H1 (cell line): ENCODE measurements at regions not wholly inside any gene's neighbourhood (a gene's known extent, or its start where the extent isn't known, plus 50 kb on each side); places are given as distances from the start of the nearest gene placed in this dataset.

Experiments
- CTCF ChIA-PET: fragments of 300-600 bp; sonication (Branson Sonifier 250); formaldehyde crosslinking; loops from one replicate; lab custom pipeline; 2021; ENCODE audit not compliant: partially characterized antibody; lab: Charles Lee
- POLR2A ChIA-PET: fragments of 300-600 bp; sonication (Branson Sonifier 250); formaldehyde crosslinking; loops from one replicate; lab custom pipeline; 2021; ENCODE audit warnings: inconsistent platforms; ENCODE audit not compliant: partially characterized antibody; lab: Charles Lee
- DNase-seq, 2 experiments: peaks; one replicate each; pipeline versions ENCODE4 v3.0.0 to v3.0.0-alpha.2; 2010 to 2022; ENCODE audit warnings: low spot score in 2 of 2, low read depth in 1 of 2, mixed read lengths in 1 of 2
- FAIRE-seq: peaks from 2 replicates; lab custom pipeline; 2011; peaks lifted over from hg19 to GRCh38; lab: Jason Lieb, UNC
- H2AFZ ChIP-seq: 2 replicates; pipeline ENCODE4 v1.8.1; 2012; ENCODE audit warnings: low read length, inconsistent platforms
- H2AK5ac ChIP-seq: 2 replicates; pipeline ENCODE4 v1.6.1; 2013; ENCODE audit warnings: low read depth, low read length
- H2BK120ac ChIP-seq: replicated peaks from 2 replicates; pipeline ENCODE3; 2013; ENCODE audit warnings: low read depth, low read length, inconsistent platforms
- H2BK12ac ChIP-seq: 2 replicates; pipeline ENCODE4 v1.6.1; 2013; ENCODE audit warnings: low read depth, low read length
- H2BK15ac ChIP-seq: 2 replicates; pipeline ENCODE4 v1.6.1; 2013; ENCODE audit warnings: low read length
- H2BK20ac ChIP-seq: 2 replicates; pipeline ENCODE4 v1.6.1; 2013; ENCODE audit warnings: low read length
- H2BK5ac ChIP-seq: 2 replicates; pipeline ENCODE4 v1.6.1; 2013; ENCODE audit warnings: low read depth, low read length
- H3K14ac ChIP-seq: 2 replicates; pipeline ENCODE4 v1.6.1; 2013; ENCODE audit warnings: inconsistent platforms; ENCODE audit not compliant: insufficient read length
- H3K18ac ChIP-seq: 2 replicates; pipeline ENCODE4 v1.6.1; 2013; ENCODE audit warnings: low read length; ENCODE audit errors: extremely low read depth
- H3K23ac ChIP-seq: 2 replicates; pipeline ENCODE4 v1.6.1; 2013; ENCODE audit warnings: inconsistent platforms; ENCODE audit not compliant: insufficient read length
- H3K23me2 ChIP-seq: 2 replicates; pipeline ENCODE4 v1.6.1; 2013; ENCODE audit warnings: low read depth, low read length
- H3K27ac ChIP-seq: 2 replicates; pipeline ENCODE4 v1.6.1; 2011; ENCODE audit warnings: low read depth, low read length, inconsistent platforms
- H3K27me3 ChIP-seq, 4 experiments: replicated peaks in 1 of 4; 1 replicate in 1 of 4; 2 replicates in 3 of 4; pipeline versions ENCODE4 v1.6.1 to v1.8.1; 2011 to 2013; ENCODE audit warnings: low read length in 3 of 4, mild to moderate bottlenecking in 3 of 4, inconsistent platforms in 2 of 4, mixed read lengths in 2 of 4, moderate library complexity in 1 of 4; ENCODE audit not compliant: control insufficient read depth in 3 of 4, insufficient read depth in 3 of 4; ENCODE audit errors: extremely low read depth in 1 of 4
- H3K36me3 ChIP-seq, 4 experiments: 2 replicates each; pipeline versions ENCODE4 v1.6.1 to v1.8.1; 2011 to 2013; ENCODE audit warnings: mild to moderate bottlenecking in 4 of 4, low read length in 3 of 4, moderate library complexity in 2 of 4, control low read depth in 1 of 4, inconsistent platforms in 1 of 4; ENCODE audit not compliant: insufficient read depth in 4 of 4, control insufficient read depth in 2 of 4
- H3K4ac ChIP-seq: replicated peaks from 2 replicates; pipeline ENCODE3; 2013; ENCODE audit warnings: low read length, low read depth, mixed read lengths, inconsistent platforms; ENCODE audit not compliant: insufficient read length
- H3K4me1 ChIP-seq, 4 experiments: replicated peaks in 1 of 4; 1 replicate in 1 of 4; 2 replicates in 3 of 4; pipeline versions ENCODE4 v1.6.1 to v1.8.1; 2011 to 2013; ENCODE audit warnings: low read length in 3 of 4, inconsistent platforms in 2 of 4, mixed read lengths in 1 of 4; ENCODE audit not compliant: insufficient read depth in 4 of 4, control insufficient read depth in 3 of 4
- H3K4me2 ChIP-seq, 2 experiments: 2 replicates each; pipeline versions ENCODE4 v1.6.1 to v1.8.1; 2011 to 2013; ENCODE audit warnings: low read depth in 2 of 2, low read length in 2 of 2, control low read depth in 1 of 2, inconsistent platforms in 1 of 2, mild to moderate bottlenecking in 1 of 2; ENCODE audit not compliant: insufficient read depth in 1 of 2
- H3K4me3 ChIP-seq, 4 experiments: fragments of 200-600, 300-600 bp in 1 of 4; sonication (generic), shearing (Covaris generic), sonication (Bioruptor Twin) in 1 of 4; 2 replicates each; pipeline versions ENCODE4 v1.5.1 to v1.8.1; 2011 to 2016; ENCODE audit warnings: low read length in 4 of 4, low read depth in 3 of 4, control low read depth in 2 of 4, inconsistent platforms in 2 of 4, mild to moderate bottlenecking in 2 of 4, mixed read lengths in 1 of 4, moderate library complexity in 1 of 4; ENCODE audit not compliant: insufficient read depth in 2 of 4; ENCODE audit errors: extremely low read depth in 1 of 4
- H3K56ac ChIP-seq: replicated peaks from 2 replicates; pipeline ENCODE3; 2013; ENCODE audit warnings: low read depth, mild to moderate bottlenecking, mixed read lengths, low read length, inconsistent platforms; ENCODE audit not compliant: insufficient read length
- H3K79me1 ChIP-seq: 2 replicates; pipeline ENCODE4 v1.6.1; 2013; ENCODE audit warnings: low read depth, low read length, control low read depth
- H3K79me2 ChIP-seq, 2 experiments: 2 replicates each; pipeline versions ENCODE4 v1.6.1 to v1.8.1; 2012 to 2013; ENCODE audit warnings: low read length in 2 of 2, mild to moderate bottlenecking in 2 of 2, inconsistent platforms in 1 of 2; ENCODE audit not compliant: insufficient read depth in 2 of 2, control insufficient read depth in 1 of 2
- H3K9ac ChIP-seq, 4 experiments: replicated peaks in 1 of 4; 1 replicate in 1 of 4; 2 replicates in 3 of 4; pipeline versions ENCODE4 v1.6.1 to v1.8.1; 2011 to 2013; ENCODE audit warnings: low read depth in 3 of 4, low read length in 3 of 4, control low read depth in 2 of 4, mild to moderate bottlenecking in 2 of 4, moderate library complexity in 2 of 4, inconsistent platforms in 1 of 4; ENCODE audit errors: extremely low read depth in 1 of 4
- H3K9me3 ChIP-seq, 2 experiments: 2 replicates each; pipeline versions ENCODE4 v1.6.1 to v1.8.1; 2012 to 2013; ENCODE audit warnings: mild to moderate bottlenecking in 2 of 2, moderate library complexity in 2 of 2, control low read depth in 1 of 2, inconsistent platforms in 1 of 2, low read depth in 1 of 2, low read length in 1 of 2, mixed read lengths in 1 of 2; ENCODE audit not compliant: insufficient read depth in 2 of 2
- H4K20me1 ChIP-seq, 2 experiments: replicated peaks in 1 of 2; 2 replicates each; pipeline versions ENCODE3 to v1.8.1; 2011 to 2013; ENCODE audit warnings: inconsistent platforms in 2 of 2, low read length in 2 of 2, mild to moderate bottlenecking in 1 of 2; ENCODE audit not compliant: insufficient read depth in 2 of 2, control insufficient read depth in 1 of 2
- H4K5ac ChIP-seq: 2 replicates; pipeline ENCODE4 v1.6.1; 2013; ENCODE audit warnings: low read length, low read depth, mixed read lengths, inconsistent platforms; ENCODE audit not compliant: insufficient read length
- H4K8ac ChIP-seq: 2 replicates; pipeline ENCODE4 v1.8.0; 2013; ENCODE audit warnings: mild to moderate bottlenecking, moderate library complexity, low read length, inconsistent platforms; ENCODE audit not compliant: insufficient read depth; ENCODE audit errors: extremely low read depth
- H4K91ac ChIP-seq: replicated peaks from 2 replicates; pipeline ENCODE3; 2013; ENCODE audit warnings: low read length, mixed read lengths, inconsistent platforms; ENCODE audit not compliant: insufficient read length
- CHD2 ChIP-seq: IDR thresholded peaks from 2 replicates; pipeline ENCODE4 v1.6.1; 2012; ENCODE audit warnings: low read length, improper control_type of control experiment
- RAD21 ChIP-seq, 2 experiments: IDR thresholded peaks in 1 of 2; conservative IDR thresholded peaks in 1 of 2; 2 replicates each; pipeline ENCODE4 v1.6.1; 2011; ENCODE audit warnings: low read depth in 2 of 2, low read length in 2 of 2, improper control_type of control experiment in 1 of 2, inconsistent platforms in 1 of 2, mild to moderate bottlenecking in 1 of 2, moderate library complexity in 1 of 2
- RFX5 ChIP-seq: IDR thresholded peaks from 2 replicates; pipeline ENCODE4 v1.6.1; 2011; ENCODE audit warnings: low read depth, low read length, improper control_type of control experiment, borderline replicate concordance
- RNF2 ChIP-seq: fragments of 200-900, 300-1000 bp; sonication (generic); IDR thresholded peaks from 2 replicates; pipeline ENCODE4 v1.7.1; 2016; ENCODE audit warnings: borderline replicate concordance, low read depth, mild to moderate bottlenecking, antibody characterized with exemption, low read length; ENCODE audit not compliant: poor library complexity, severe bottlenecking; ENCODE audit errors: missing control alignments
- WGBS, 2 experiments: shearing (Covaris generic) in 1 of 2; methylation state at CpG; one replicate each; pipeline versions ENCODE4 v1.1.6 to v1.1.7; 2013 to 2015; ENCODE audit warnings: low lambda C conversion rate in 2 of 2, mixed read lengths in 2 of 2, inconsistent platforms in 1 of 2, low coverage in 1 of 2, missing lambda C conversion rate in 1 of 2; ENCODE audit not compliant: insufficient replicate concordance in 2 of 2, insufficient coverage in 1 of 2, insufficient read length in 1 of 2; ENCODE audit errors: extremely low coverage in 1 of 2, missing lambda C conversion rate in 1 of 2; 5-methylcytosine and 5-hydroxymethylcytosine counted together

- no peak for TF ChIP-seq CHD2
- TF ChIP-seq RNF2 = no peak
- TF ChIP-seq RAD21 (IDR thresholded peaks at IDR 0.05 in 1 of 2, conservative IDR thresholded peaks at IDR 0.05 in 1 of 2; ENCODE audit: low read depth in 2 of 2, low read length in 2 of 2) = no peak
- TF ChIP-seq RFX5 = no peak
- DNase-seq = no peak
- H2BK12ac ChIP-seq = no peak overlapping the region
- CTCF ChIA-PET = no interaction called here
- POLR2A ChIA-PET = no interaction called here
- H3K27ac ChIP-seq = no peak overlapping the region
- no peak overlapping the region for H2BK5ac ChIP-seq
- no peak overlapping the region for H3K14ac ChIP-seq
- FAIRE-seq = no peak
- H3K4ac ChIP-seq = no peak overlapping the region
- no peak overlapping the region for H3K4me3 ChIP-seq
- H2BK20ac ChIP-seq = no peak overlapping the region
- no peak overlapping the region for H4K5ac ChIP-seq
- no peak overlapping the region for H3K4me2 ChIP-seq
- 100% methylated on average over 1 of the region's 1 CpG; no CpG with 5 or more reads in 1 of the 2 experiments for WGBS, 2 experiments
- no peak overlapping the region for H4K91ac ChIP-seq
- H3K27me3 ChIP-seq = no peaks in the 10 kb centered on the region
- H2BK15ac ChIP-seq = no peak overlapping the region
- H4K8ac ChIP-seq = no peak overlapping the region
- no peaks in the 10 kb centered on the region for H3K23me2 ChIP-seq
- H3K9me3 ChIP-seq = no peaks in the 10 kb centered on the region
- H3K79me2 ChIP-seq = no peaks in the 10 kb centered on the region
- no peak overlapping the region for H3K56ac ChIP-seq
- H2AK5ac ChIP-seq = no peak overlapping the region
- H3K79me1 ChIP-seq = no peaks in the 10 kb centered on the region
- no peak overlapping the region for H2BK120ac ChIP-seq
- H3K23ac ChIP-seq = no peak overlapping the region
- no peaks in the 10 kb centered on the region for H3K4me1 ChIP-seq
- H3K9ac ChIP-seq = no peak overlapping the region
- no peaks in the 10 kb centered on the region for H3K36me3 ChIP-seq
- no peaks in the 10 kb centered on the region for H4K20me1 ChIP-seq
- H3K18ac ChIP-seq = no peak overlapping the region
- H2AFZ ChIP-seq = 0 out of 2 replicates have a peak overlapping the region, but pooled peaks have one; percentile 5
Measured at GRCh38 chr14:41488401-41488800, 118.3 kb upstream of the LRFN5 start.
